ENCODE measurements at regions not wholly inside any gene's neighbourhood (a gene's known extent, or its start where the extent isn't known, plus 50 kb on each side); places are given as distances from the start of the nearest gene placed in this dataset.

GRCh38 chr4:111798840-111799239, 346.4 kb upstream of the FAM241A start:
- H3K27me3 ChIP-seq (ENCODE audit: control insufficient read depth, insufficient read depth, low read length): no peaks in the 10 kb centered on the region
- no peaks in the 10 kb centered on the region for H3K9me3 ChIP-seq (ENCODE audit: control insufficient read depth, insufficient read depth, low read length)
- H3K4me3 ChIP-seq (ENCODE audit: low read length): no peak overlapping the region
- H3K4me1 ChIP-seq (ENCODE audit: control insufficient read depth, insufficient read depth, low read length): no peaks in the 10 kb centered on the region
- no peak for DNase-seq (ENCODE audit: low read depth, low spot score)
- no peaks in the 10 kb centered on the region for H3K36me3 ChIP-seq (ENCODE audit: control insufficient read depth, insufficient read depth, low read length)
- WGBS (ENCODE audit: insufficient coverage, insufficient read length): no CpG with 5 or more reads among the region's 2 CpGs
- no peak overlapping the region for H3K27ac ChIP-seq (ENCODE audit: low read length)

- Histone ChIP-seq H3K36me3 (ENCODE audit: control insufficient read depth, insufficient read depth, low read length) (no peaks in the 10 kb centered on the region), H3K4me3 (ENCODE audit: low read length) (no peak overlapping the region), H3K9me3 (ENCODE audit: control insufficient read depth, insufficient read depth, low read length) (no peaks in the 10 kb centered on the region), H3K27ac (ENCODE audit: low read length) (no peak overlapping the region), H3K27me3 (ENCODE audit: control insufficient read depth, insufficient read depth, low read length) (no peaks in the 10 kb centered on the region), H3K4me1 (ENCODE audit: control insufficient read depth, insufficient read depth, low read length) (no peaks in the 10 kb centered on the region)
- no CpG with 5 or more reads among the region's 2 CpGs for WGBS (ENCODE audit: insufficient coverage, insufficient read length)
- no peak for DNase-seq (ENCODE audit: low read depth, low spot score)
Measured at GRCh38 chr4:111800551-111800950, 344.7 kb upstream of the FAM241A start.

- Histone ChIP-seq H3K36me3 (ENCODE audit: control insufficient read depth, insufficient read depth, low read length) (no peaks in the 10 kb centered on the region), H3K27me3 (ENCODE audit: control insufficient read depth, insufficient read depth, low read length) (peaks cover 6% of the 10 kb centered on the region; the same call in 1 of the 2 replicates), H3K9me3 (ENCODE audit: control insufficient read depth, insufficient read depth, low read length) (no peaks in the 10 kb centered on the region), H3K4me1 (ENCODE audit: control insufficient read depth, insufficient read depth, low read length) (no peaks in the 10 kb centered on the region), H3K27ac (ENCODE audit: low read length) (no peak overlapping the region), H3K4me3 (ENCODE audit: low read length) (no peak overlapping the region)
- no CpG with 5 or more reads among the region's 3 CpGs for WGBS (ENCODE audit: insufficient coverage, insufficient read length)
- DNase-seq (ENCODE audit: low read depth, low spot score): no peak
Measured at GRCh38 chr4:111802191-111802590, 343.1 kb upstream of the FAM241A start.

- WGBS (ENCODE audit: insufficient coverage, insufficient read length): no CpG with 5 or more reads among the region's 5 CpGs
- peak; percentile 29 for DNase-seq (ENCODE audit: low read depth, low spot score)
- no peak overlapping the region for H3K27ac ChIP-seq (ENCODE audit: low read length)
- peaks cover 20% of the 10 kb centered on the region; the same call in 1 of the 2 replicates for H3K27me3 ChIP-seq (ENCODE audit: control insufficient read depth, insufficient read depth, low read length)
- H3K4me3 ChIP-seq (ENCODE audit: low read length): no peak overlapping the region
- H3K9me3 ChIP-seq (ENCODE audit: control insufficient read depth, insufficient read depth, low read length): no peaks in the 10 kb centered on the region
- H3K4me1 ChIP-seq (ENCODE audit: control insufficient read depth, insufficient read depth, low read length): no peaks in the 10 kb centered on the region
- no peaks in the 10 kb centered on the region for H3K36me3 ChIP-seq (ENCODE audit: control insufficient read depth, insufficient read depth, low read length)
Measured at GRCh38 chr4:111806331-111806730, 338.9 kb upstream of the FAM241A start.

GRCh38 chr4:111807576-111807975, 337.7 kb upstream of the FAM241A start:
- Histone ChIP-seq H3K27me3 (ENCODE audit: control insufficient read depth, insufficient read depth, low read length) (peaks cover 20% of the 10 kb centered on the region; the same call in 1 of the 2 replicates), H3K27ac (ENCODE audit: low read length) (no peak overlapping the region)
- WGBS (ENCODE audit: insufficient coverage, insufficient read length): no CpG with 5 or more reads among the region's 5 CpGs

GRCh38 chr4:111808174-111808573, 337.1 kb upstream of the FAM241A start:
- no peaks in the 10 kb centered on the region for H3K9me3 ChIP-seq (ENCODE audit: control insufficient read depth, insufficient read depth, low read length)
- no peaks in the 10 kb centered on the region for H3K36me3 ChIP-seq (ENCODE audit: control insufficient read depth, insufficient read depth, low read length)
- no peak overlapping the region for H3K27ac ChIP-seq (ENCODE audit: low read length)
- WGBS (ENCODE audit: insufficient coverage, insufficient read length): no CpG with 5 or more reads among the region's 2 CpGs
- H3K4me1 ChIP-seq (ENCODE audit: control insufficient read depth, insufficient read depth, low read length): no peaks in the 10 kb centered on the region
- peaks cover 20% of the 10 kb centered on the region; the same call in 1 of the 2 replicates for H3K27me3 ChIP-seq (ENCODE audit: control insufficient read depth, insufficient read depth, low read length)
- H3K4me3 ChIP-seq (ENCODE audit: low read length): no peak overlapping the region
- DNase-seq (ENCODE audit: low read depth, low spot score): no peak

More at GRCh38 chr4:111807576-111807975, 337.7 kb upstream of the FAM241A start:
- Histone ChIP-seq H3K4me1 (ENCODE audit: control insufficient read depth, insufficient read depth, low read length) (no peaks in the 10 kb centered on the region), H3K9me3 (ENCODE audit: control insufficient read depth, insufficient read depth, low read length) (no peaks in the 10 kb centered on the region), H3K4me3 (ENCODE audit: low read length) (no peak overlapping the region), H3K36me3 (ENCODE audit: control insufficient read depth, insufficient read depth, low read length) (no peaks in the 10 kb centered on the region)
- no peak for DNase-seq (ENCODE audit: low read depth, low spot score)

- Histone ChIP-seq H3K27me3 (ENCODE audit: control insufficient read depth, insufficient read depth, low read length) (peaks cover 17% of the 10 kb centered on the region; the same call in 1 of the 2 replicates), H3K27ac (ENCODE audit: low read length) (no peak overlapping the region), H3K4me3 (ENCODE audit: low read length) (no peak overlapping the region), H3K4me1 (ENCODE audit: control insufficient read depth, insufficient read depth, low read length) (no peaks in the 10 kb centered on the region), H3K36me3 (ENCODE audit: control insufficient read depth, insufficient read depth, low read length) (no peaks in the 10 kb centered on the region), H3K9me3 (ENCODE audit: control insufficient read depth, insufficient read depth, low read length) (no peaks in the 10 kb centered on the region)
- no CpG with 5 or more reads among the region's 2 CpGs for WGBS (ENCODE audit: insufficient coverage, insufficient read length)
- no peak for DNase-seq (ENCODE audit: low read depth, low spot score)
Measured at GRCh38 chr4:111811661-111812060, 333.6 kb upstream of the FAM241A start.

GRCh38 chr4:111812114-111812513, 333.1 kb upstream of the FAM241A start:
- Histone ChIP-seq H3K9me3 (ENCODE audit: control insufficient read depth, insufficient read depth, low read length) (no peaks in the 10 kb centered on the region), H3K4me3 (ENCODE audit: low read length) (no peak overlapping the region), H3K27ac (ENCODE audit: low read length) (no peak overlapping the region), H3K4me1 (ENCODE audit: control insufficient read depth, insufficient read depth, low read length) (no peaks in the 10 kb centered on the region), H3K27me3 (ENCODE audit: control insufficient read depth, insufficient read depth, low read length) (peaks cover 14% of the 10 kb centered on the region; the same call in 1 of the 2 replicates), H3K36me3 (ENCODE audit: control insufficient read depth, insufficient read depth, low read length) (no peaks in the 10 kb centered on the region)
- WGBS (ENCODE audit: insufficient coverage, insufficient read length): no CpG with 5 or more reads among the region's 3 CpGs
- DNase-seq (ENCODE audit: low read depth, low spot score): no peak

- no peak for DNase-seq (ENCODE audit: low read depth, low spot score)
- H3K4me1 ChIP-seq (ENCODE audit: control insufficient read depth, insufficient read depth, low read length): no peaks in the 10 kb centered on the region
- H3K9me3 ChIP-seq (ENCODE audit: control insufficient read depth, insufficient read depth, low read length): no peaks in the 10 kb centered on the region
- H3K4me3 ChIP-seq (ENCODE audit: low read length): no peak overlapping the region
- H3K27me3 ChIP-seq (ENCODE audit: control insufficient read depth, insufficient read depth, low read length): peaks cover 11% of the 10 kb centered on the region; the same call in 1 of the 2 replicates
- no peaks in the 10 kb centered on the region for H3K36me3 ChIP-seq (ENCODE audit: control insufficient read depth, insufficient read depth, low read length)
- H3K27ac ChIP-seq (ENCODE audit: low read length): no peak overlapping the region
- no CpG with 5 or more reads among the region's 1 CpG for WGBS (ENCODE audit: insufficient coverage, insufficient read length)
Measured at GRCh38 chr4:111812760-111813159, 332.5 kb upstream of the FAM241A start.

GRCh38 chr4:111813555-111814140, 331.6 kb upstream of the FAM241A start:
- H3K27me3 ChIP-seq (ENCODE audit: control insufficient read depth, insufficient read depth, low read length): peaks cover 11% of the 10 kb centered on the region; the same call in 1 of the 2 replicates
- no peak for DNase-seq (ENCODE audit: low read depth, low spot score)
- no peak overlapping the region for H3K4me3 ChIP-seq (ENCODE audit: low read length)
- no peak overlapping the region for H3K27ac ChIP-seq (ENCODE audit: low read length)
- no peaks in the 10 kb centered on the region for H3K9me3 ChIP-seq (ENCODE audit: control insufficient read depth, insufficient read depth, low read length)
- WGBS (ENCODE audit: insufficient coverage, insufficient read length): no CpG with 5 or more reads among the region's 3 CpGs
- H3K36me3 ChIP-seq (ENCODE audit: control insufficient read depth, insufficient read depth, low read length): no peaks in the 10 kb centered on the region
- no peaks in the 10 kb centered on the region for H3K4me1 ChIP-seq (ENCODE audit: control insufficient read depth, insufficient read depth, low read length)

- no peaks in the 10 kb centered on the region for H3K4me1 ChIP-seq (ENCODE audit: control insufficient read depth, insufficient read depth, low read length)
- no peaks in the 10 kb centered on the region for H3K36me3 ChIP-seq (ENCODE audit: control insufficient read depth, insufficient read depth, low read length)
- WGBS (ENCODE audit: insufficient coverage, insufficient read length): no CpG with 5 or more reads among the region's 6 CpGs
- H3K4me3 ChIP-seq (ENCODE audit: low read length): no peak overlapping the region
- H3K27me3 ChIP-seq (ENCODE audit: control insufficient read depth, insufficient read depth, low read length): peaks cover 2% of the 10 kb centered on the region; the same call in 1 of the 2 replicates
- no peak for DNase-seq (ENCODE audit: low read depth, low spot score)
- H3K9me3 ChIP-seq (ENCODE audit: control insufficient read depth, insufficient read depth, low read length): no peaks in the 10 kb centered on the region
- H3K27ac ChIP-seq (ENCODE audit: low read length): no peak overlapping the region
Measured at GRCh38 chr4:111814961-111815360, 330.3 kb upstream of the FAM241A start.

All from iPS DF 6.9 (cell line).